ENCODE measurements at regions not wholly inside any gene's neighbourhood (a gene's known extent, or its start where the extent isn't known, plus 50 kb on each side); places are given as distances from the start of the nearest gene placed in this dataset.

- no peak overlapping the region for H3K4me3 Mint-ChIP-seq
- no peak overlapping the region for H3K27ac Mint-ChIP-seq
- peaks cover 17% of the 10 kb centered on the region for H3K4me1 Mint-ChIP-seq (ENCODE audit: low read depth)
- H3K36me3 Mint-ChIP-seq (ENCODE audit: low read depth) = no peaks in the 10 kb centered on the region
- H3K9me3 Mint-ChIP-seq = no peaks in the 10 kb centered on the region
- peaks cover 9% of the 10 kb centered on the region for H3K27me3 Mint-ChIP-seq
These were observed 254.6 kb downstream of the PTEN start for GRCh38 chr10:88117869-88118632.

GRCh38 chr10:88118729-88119128 is 255.3 kb downstream of the PTEN start:
- H3K27me3 Mint-ChIP-seq = peaks cover 9% of the 10 kb centered on the region
- H3K4me1 Mint-ChIP-seq (ENCODE audit: low read depth) = peaks cover 12% of the 10 kb centered on the region
- H3K9me3 Mint-ChIP-seq = no peaks in the 10 kb centered on the region
- no peak overlapping the region for H3K27ac Mint-ChIP-seq
- no peaks in the 10 kb centered on the region for H3K36me3 Mint-ChIP-seq (ENCODE audit: low read depth)
- H3K4me3 Mint-ChIP-seq = no peak overlapping the region

GRCh38 chr10:88119160-88119559 is 255.7 kb downstream of the PTEN start:
- Mint-ChIP-seq H3K9me3 (no peaks in the 10 kb centered on the region), H3K4me3 (no peak overlapping the region), H3K27me3 (peaks cover 9% of the 10 kb centered on the region), H3K4me1 (ENCODE audit: low read depth) (peaks cover 7% of the 10 kb centered on the region), H3K36me3 (ENCODE audit: low read depth) (no peaks in the 10 kb centered on the region), H3K27ac (no peak overlapping the region)

- Mint-ChIP-seq H3K9me3 (no peaks in the 10 kb centered on the region), H3K27ac (no peak overlapping the region), H3K4me3 (no peak overlapping the region), H3K4me1 (ENCODE audit: low read depth) (peaks cover 5% of the 10 kb centered on the region), H3K36me3 (ENCODE audit: low read depth) (no peaks in the 10 kb centered on the region), H3K27me3 (peaks cover 7% of the 10 kb centered on the region)
These were observed 256.6 kb downstream of the PTEN start for GRCh38 chr10:88120075-88120474.

- Mint-ChIP-seq H3K4me1 (ENCODE audit: low read depth) (peaks cover 5% of the 10 kb centered on the region), H3K9me3 (no peaks in the 10 kb centered on the region), H3K36me3 (ENCODE audit: low read depth) (no peaks in the 10 kb centered on the region), H3K27ac (no peak overlapping the region), H3K4me3 (no peak overlapping the region), H3K27me3 (peaks cover 3% of the 10 kb centered on the region)
These were observed 257.3 kb downstream of the PTEN start for GRCh38 chr10:88120599-88121333.

GRCh38 chr10:88121361-88121760 is 257.9 kb downstream of the PTEN start:
- Mint-ChIP-seq H3K27me3 (peaks cover 3% of the 10 kb centered on the region), H3K4me3 (no peak overlapping the region), H3K36me3 (ENCODE audit: low read depth) (no peaks in the 10 kb centered on the region), H3K4me1 (ENCODE audit: low read depth) (peaks cover 5% of the 10 kb centered on the region), H3K27ac (no peak overlapping the region), H3K9me3 (no peaks in the 10 kb centered on the region)

- Mint-ChIP-seq H3K27me3 (peaks cover 3% of the 10 kb centered on the region), H3K4me1 (ENCODE audit: low read depth) (peaks cover 10% of the 10 kb centered on the region), H3K9me3 (no peaks in the 10 kb centered on the region), H3K4me3 (no peak overlapping the region), H3K27ac (no peak overlapping the region), H3K36me3 (ENCODE audit: low read depth) (no peaks in the 10 kb centered on the region)
These were observed 258.7 kb downstream of the PTEN start for GRCh38 chr10:88122145-88122544.

- Mint-ChIP-seq H3K4me3 (no peak overlapping the region), H3K9me3 (no peaks in the 10 kb centered on the region), H3K4me1 (ENCODE audit: low read depth) (peaks cover 10% of the 10 kb centered on the region), H3K27ac (no peak overlapping the region), H3K36me3 (ENCODE audit: low read depth) (no peaks in the 10 kb centered on the region), H3K27me3 (peaks cover 3% of the 10 kb centered on the region)
These were observed 259.2 kb downstream of the PTEN start for GRCh38 chr10:88122576-88122975.

GRCh38 chr10:88125766-88126165 is 262.3 kb downstream of the PTEN start:
- H3K27me3 Mint-ChIP-seq = peaks cover 1% of the 10 kb centered on the region
- no peaks in the 10 kb centered on the region for H3K9me3 Mint-ChIP-seq
- H3K4me3 Mint-ChIP-seq = no peak overlapping the region
- peaks cover 7% of the 10 kb centered on the region for H3K4me1 Mint-ChIP-seq (ENCODE audit: low read depth)
- no peak overlapping the region for H3K27ac Mint-ChIP-seq
- no peaks in the 10 kb centered on the region for H3K36me3 Mint-ChIP-seq (ENCODE audit: low read depth)

GRCh38 chr10:88126699-88127098 is 263.3 kb downstream of the PTEN start:
- H3K4me1 Mint-ChIP-seq (ENCODE audit: low read depth) = peaks cover 5% of the 10 kb centered on the region
- no peaks in the 10 kb centered on the region for H3K27me3 Mint-ChIP-seq
- no peak overlapping the region for H3K27ac Mint-ChIP-seq
- H3K9me3 Mint-ChIP-seq = no peaks in the 10 kb centered on the region
- H3K4me3 Mint-ChIP-seq = no peak overlapping the region
- H3K36me3 Mint-ChIP-seq (ENCODE audit: low read depth) = no peaks in the 10 kb centered on the region

GRCh38 chr10:88127269-88127668 is 263.8 kb downstream of the PTEN start:
- H3K4me1 Mint-ChIP-seq (ENCODE audit: low read depth) = peaks cover 5% of the 10 kb centered on the region
- no peaks in the 10 kb centered on the region for H3K36me3 Mint-ChIP-seq (ENCODE audit: low read depth)
- no peak overlapping the region for H3K27ac Mint-ChIP-seq
- H3K27me3 Mint-ChIP-seq = no peaks in the 10 kb centered on the region
- H3K9me3 Mint-ChIP-seq = no peaks in the 10 kb centered on the region
- no peak overlapping the region for H3K4me3 Mint-ChIP-seq

- no peaks in the 10 kb centered on the region for H3K9me3 Mint-ChIP-seq
- H3K27me3 Mint-ChIP-seq = no peaks in the 10 kb centered on the region
- no peak overlapping the region for H3K4me3 Mint-ChIP-seq
- H3K4me1 Mint-ChIP-seq (ENCODE audit: low read depth) = peaks cover 5% of the 10 kb centered on the region
- no peaks in the 10 kb centered on the region for H3K36me3 Mint-ChIP-seq (ENCODE audit: low read depth)
- no peak overlapping the region for H3K27ac Mint-ChIP-seq
These were observed 264.3 kb downstream of the PTEN start for GRCh38 chr10:88127766-88128165.

- Mint-ChIP-seq H3K27me3 (no peaks in the 10 kb centered on the region), H3K36me3 (ENCODE audit: low read depth) (no peaks in the 10 kb centered on the region), H3K4me3 (no peak overlapping the region), H3K9me3 (no peaks in the 10 kb centered on the region), H3K4me1 (ENCODE audit: low read depth) (peaks cover 5% of the 10 kb centered on the region), H3K27ac (no peak overlapping the region)
These were observed 265.6 kb downstream of the PTEN start for GRCh38 chr10:88129013-88129412.

- no peak overlapping the region for H3K4me3 Mint-ChIP-seq
- peaks cover 5% of the 10 kb centered on the region for H3K4me1 Mint-ChIP-seq (ENCODE audit: low read depth)
- H3K36me3 Mint-ChIP-seq (ENCODE audit: low read depth) = no peaks in the 10 kb centered on the region
- no peak overlapping the region for H3K27ac Mint-ChIP-seq
- peaks cover 3% of the 10 kb centered on the region for H3K9me3 Mint-ChIP-seq
- H3K27me3 Mint-ChIP-seq = no peaks in the 10 kb centered on the region
These were observed 267.5 kb downstream of the PTEN start for GRCh38 chr10:88130912-88131311.

GRCh38 chr10:88131511-88132139 is 268.2 kb downstream of the PTEN start:
- Mint-ChIP-seq H3K27me3 (no peaks in the 10 kb centered on the region), H3K4me3 (no peak overlapping the region), H3K27ac (no peak overlapping the region), H3K4me1 (ENCODE audit: low read depth) (peaks cover 6% of the 10 kb centered on the region), H3K36me3 (ENCODE audit: low read depth) (no peaks in the 10 kb centered on the region), H3K9me3 (peaks cover 3% of the 10 kb centered on the region)
